HepG2 (cell line): ENCODE measurements at regions not wholly inside any gene's neighbourhood (a gene's known extent, or its start where the extent isn't known, plus 50 kb on each side); places are given as distances from the start of the nearest gene placed in this dataset.

ENCODE experiments used
- ATAC-seq: fragments of 200-7000 bp; cut with Tn5 transposase; 3 replicates; pipeline ENCODE4 v1.9.1; 2020; ENCODE audit warnings: mild to moderate bottlenecking, moderate library complexity
- BruUV-seq: library from RNA; stranded (reverse); fragments of 400-500 nt; replicated peaks from 2 replicates; lab custom pipeline; 2021; lab: Mats Ljungman, UMichigan
- CTCF ChIA-PET: fragments of 300-600 bp; formaldehyde crosslinking; extraction: SDS; loops from one replicate; lab custom pipeline; 2021; ENCODE audit warnings: low total read pairs, inconsistent platforms, low intra/inter-chr PET ratio; lab: Yijun Ruan, JAX
- POLR2A ChIA-PET: fragments of 350-600 bp; sonication (Branson Sonifier 250); formaldehyde crosslinking; loops from one replicate; lab custom pipeline; 2020; ENCODE audit warnings: antibody characterized with exemption, inconsistent platforms; lab: Yijun Ruan, JAX
- DNase-seq: peaks from one replicate; pipeline ENCODE4 v3.0.0-alpha.2; 2015; ENCODE audit warnings: low spot score
- FAIRE-seq: peaks from 3 replicates; lab custom pipeline; 2011; peaks lifted over from hg19 to GRCh38; lab: Jason Lieb, UNC
- H2AFZ ChIP-seq: one replicate; pipeline ENCODE4 v1.6.1; 2011; ENCODE audit warnings: low read length, inconsistent platforms
- H3K27ac ChIP-seq: fragments of 300-600 bp; 3 replicates; pipeline ENCODE4 v1.8.0; 2011; ENCODE audit warnings: mixed run types, mild to moderate bottlenecking, mixed read lengths, low read length, inconsistent platforms; ENCODE audit not compliant: insufficient read depth; ENCODE audit errors: extremely low read length
- H3K27me3 ChIP-seq, 2 experiments: fragments of 200-600 bp in 1 of 2; 2 replicates in 1 of 2; 3 replicates in 1 of 2; pipeline versions ENCODE4 v1.6.0 to v1.8.0; 2011; ENCODE audit warnings: low read length in 2 of 2, mild to moderate bottlenecking in 2 of 2, moderate library complexity in 2 of 2, inconsistent platforms in 1 of 2; ENCODE audit not compliant: insufficient read depth in 2 of 2, control insufficient read depth in 1 of 2
- H3K36me3 ChIP-seq, 2 experiments: fragments of 200-600 bp in 1 of 2; replicated peaks in 1 of 2; 2 replicates in 1 of 2; 3 replicates in 1 of 2; pipeline versions ENCODE4 v1.5.1 to v1.8.0; 2011; ENCODE audit warnings: low read length in 2 of 2, inconsistent platforms in 1 of 2; ENCODE audit not compliant: insufficient read depth in 2 of 2, control insufficient read depth in 1 of 2
- H3K4me1 ChIP-seq: 2 replicates; pipeline ENCODE4 v1.5.1; 2012; ENCODE audit warnings: low read length, inconsistent platforms; ENCODE audit not compliant: insufficient read depth
- H3K4me2 ChIP-seq: 2 replicates; pipeline ENCODE4 v1.6.0; 2011; ENCODE audit warnings: low read depth, low read length, inconsistent platforms
- H3K4me3 ChIP-seq, 3 experiments: fragments of 200-600 bp in 1 of 3; sonication (generic), shearing (Covaris generic) in 1 of 3; replicated peaks in 1 of 3; 2 replicates each; pipeline ENCODE4 v1.5.1; 2011 to 2016; ENCODE audit warnings: low read length in 3 of 3, inconsistent platforms in 2 of 3, low read depth in 2 of 3, mild to moderate bottlenecking in 2 of 3, control low read depth in 1 of 3, mixed read lengths in 1 of 3; ENCODE audit not compliant: insufficient read depth in 1 of 3
- H3K79me2 ChIP-seq: one replicate; pipeline ENCODE4 v1.6.1; 2011; ENCODE audit warnings: low read length, inconsistent platforms; ENCODE audit not compliant: insufficient read depth
- H3K9ac ChIP-seq: 2 replicates; pipeline ENCODE4 v1.6.0; 2011; ENCODE audit warnings: mild to moderate bottlenecking, low read depth, low read length, inconsistent platforms; ENCODE audit not compliant: insufficient read depth
- H3K9me3 ChIP-seq: 2 replicates; pipeline ENCODE4 v1.5.1; 2012; ENCODE audit warnings: mild to moderate bottlenecking, low read length
- H4K20me1 ChIP-seq: 2 replicates; pipeline ENCODE4 v1.6.0; 2011; ENCODE audit warnings: inconsistent platforms, mild to moderate bottlenecking, low read length, moderate library complexity; ENCODE audit not compliant: insufficient read depth
- FOXO1 ChIP-seq: sonication (generic); formaldehyde crosslinking; IDR thresholded peaks from 2 replicates; pipeline ENCODE4 v1.4.0; 2020; ENCODE audit warnings: missing genetic modification reagents
- HNRNPL ChIP-seq: fragments of 200-400 bp; formaldehyde crosslinking; IDR thresholded peaks from 2 replicates; pipeline ENCODE4 v1.6.1; 2017; ENCODE audit warnings: mild to moderate bottlenecking, low read depth, low read length
- ZNF446 ChIP-seq: sonication (generic); formaldehyde crosslinking; IDR thresholded peaks from 2 replicates; pipeline ENCODE4 v1.5.0; 2020; ENCODE audit warnings: mild to moderate bottlenecking, missing genetic modification reagents
- ZNF773 ChIP-seq: sonication (generic); formaldehyde crosslinking; IDR thresholded peaks from 2 replicates; pipeline ENCODE4 v1.4.0; 2020; ENCODE audit warnings: missing genetic modification reagents, borderline replicate concordance
- WGBS: methylation state at CpG from one replicate; pipeline ENCODE4 v1.1.6; 2017; ENCODE audit warnings: low lambda C conversion rate; 5-methylcytosine and 5-hydroxymethylcytosine counted together
- in situ Hi-C: cut with HindIII; loops from 2 replicates; pipeline ENCODE4 v1.10.0; 2017; ENCODE audit warnings: low pct_unique_long_range_greater_than_20kb; ENCODE audit not compliant: extremely low pct_ligation_motif_present
- intact Hi-C: fragments of 100-400 bp; cut with micrococcal nuclease; formaldehyde crosslinking; loops from one replicate; pipeline ENCODE4 v1.10.0; 2022; ENCODE audit not compliant: unreplicated experiment
- TF ChIP-seq, protein P1 (sequence below), 2 experiments: fragments of 450-650 bp in 1 of 2; sonication (generic) in 1 of 2; formaldehyde crosslinking in 1 of 2; IDR thresholded peaks; 2 replicates each; pipeline versions ENCODE4 v1.6.1 to v1.8.0; 2016 to 2022; ENCODE audit warnings: antibody characterized with exemption in 1 of 2, mild to moderate bottlenecking in 1 of 2, missing genetic modification reagents in 1 of 2

DNA sequence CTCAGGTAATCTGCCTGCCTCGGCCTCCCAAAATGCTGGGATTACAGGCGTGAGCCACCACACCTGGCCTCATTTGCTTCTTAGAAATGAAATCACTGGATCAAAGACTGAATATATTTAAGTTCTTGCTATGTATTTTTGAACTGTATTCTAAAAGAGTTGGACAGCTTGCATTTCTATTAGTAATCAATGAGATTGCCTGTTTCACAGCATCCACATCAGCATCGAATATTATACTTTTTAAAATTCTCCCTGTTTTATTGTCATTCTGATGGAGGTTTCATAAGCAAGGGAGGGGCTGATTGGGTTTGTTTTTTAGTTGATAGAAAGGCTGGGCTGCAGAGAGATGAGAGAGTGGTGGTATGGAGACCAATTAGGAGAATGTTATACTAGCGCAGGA lies 68.7 kb upstream of the CREB3L1 start:
- intact Hi-C loops (no loop called here), in situ Hi-C loops (no loop called here)
- Histone ChIP-seq H3K4me2 (no peak overlapping the region), H3K4me1 (peaks cover 9% of the 10 kb centered on the region), H3K9ac (no peak overlapping the region), H3K4me3 (no peak overlapping the region), H3K79me2 (no peaks in the 10 kb centered on the region), H3K9me3 (no peaks in the 10 kb centered on the region), H3K27ac (no peak overlapping the region), H4K20me1 (no peaks in the 10 kb centered on the region), H3K27me3 (peaks cover 0 to 9% of the 10 kb centered on the region in 2 experiments; a peak in 2 of 5 replicates), H3K36me3 (no peaks in the 10 kb centered on the region), H2AFZ (no peak overlapping the region)
- ChIA-PET POLR2A (interaction anchor here (1.5 kb wide), 1 partner anchor 35 kb away, joined by 3 read pairs; no protein-coding TSS in a partner anchor), CTCF (no interaction called here)
- no peak for TF ChIP-seq ZNF446 (CRISPR knock-in tag)
- TF ChIP-seq, protein P1, sequence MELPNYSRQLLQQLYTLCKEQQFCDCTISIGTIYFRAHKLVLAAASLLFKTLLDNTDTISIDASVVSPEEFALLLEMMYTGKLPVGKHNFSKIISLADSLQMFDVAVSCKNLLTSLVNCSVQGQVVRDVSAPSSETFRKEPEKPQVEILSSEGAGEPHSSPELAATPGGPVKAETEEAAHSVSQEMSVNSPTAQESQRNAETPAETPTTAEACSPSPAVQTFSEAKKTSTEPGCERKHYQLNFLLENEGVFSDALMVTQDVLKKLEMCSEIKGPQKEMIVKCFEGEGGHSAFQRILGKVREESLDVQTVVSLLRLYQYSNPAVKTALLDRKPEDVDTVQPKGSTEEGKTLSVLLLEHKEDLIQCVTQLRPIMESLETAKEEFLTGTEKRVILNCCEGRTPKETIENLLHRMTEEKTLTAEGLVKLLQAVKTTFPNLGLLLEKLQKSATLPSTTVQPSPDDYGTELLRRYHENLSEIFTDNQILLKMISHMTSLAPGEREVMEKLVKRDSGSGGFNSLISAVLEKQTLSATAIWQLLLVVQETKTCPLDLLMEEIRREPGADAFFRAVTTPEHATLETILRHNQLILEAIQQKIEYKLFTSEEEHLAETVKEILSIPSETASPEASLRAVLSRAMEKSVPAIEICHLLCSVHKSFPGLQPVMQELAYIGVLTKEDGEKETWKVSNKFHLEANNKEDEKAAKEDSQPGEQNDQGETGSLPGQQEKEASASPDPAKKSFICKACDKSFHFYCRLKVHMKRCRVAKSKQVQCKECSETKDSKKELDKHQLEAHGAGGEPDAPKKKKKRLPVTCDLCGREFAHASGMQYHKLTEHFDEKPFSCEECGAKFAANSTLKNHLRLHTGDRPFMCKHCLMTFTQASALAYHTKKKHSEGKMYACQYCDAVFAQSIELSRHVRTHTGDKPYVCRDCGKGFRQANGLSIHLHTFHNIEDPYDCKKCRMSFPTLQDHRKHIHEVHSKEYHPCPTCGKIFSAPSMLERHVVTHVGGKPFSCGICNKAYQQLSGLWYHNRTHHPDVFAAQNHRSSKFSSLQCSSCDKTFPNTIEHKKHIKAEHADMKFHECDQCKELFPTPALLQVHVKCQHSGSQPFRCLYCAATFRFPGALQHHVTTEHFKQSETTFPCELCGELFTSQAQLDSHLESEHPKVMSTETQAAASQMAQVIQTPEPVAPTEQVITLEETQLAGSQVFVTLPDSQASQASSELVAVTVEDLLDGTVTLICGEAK (IDR thresholded peaks at IDR 0.05): no peak
- TF ChIP-seq, protein P1 (CRISPR knock-in tag; IDR thresholded peaks at IDR 0.05): no peak
- no peak for TF ChIP-seq HNRNPL
- no peak for TF ChIP-seq ZNF773 (CRISPR knock-in tag)
- no peak for TF ChIP-seq FOXO1 (CRISPR knock-in tag)
- WGBS: 45% methylated on average over 4 of the region's 4 CpGs
- DNase-seq (no peak), ATAC-seq (no peak), FAIRE-seq (no peak)
- BruUV-seq: no TSS peak
